Activated B cell treated with CpG ODN at 0.5 μM for 24 hours (primary cell): ENCODE measurements at regions not wholly inside any gene's neighbourhood (a gene's known extent, or its start where the extent isn't known, plus 50 kb on each side); places are given as distances from the start of the nearest gene placed in this dataset.

ENCODE experiments used
- ATAC-seq: fragments of 200-7000 bp; cut with Tn5 transposase; one replicate; pipeline ENCODE4 v1.10.0; 2021; ENCODE audit warnings: low read depth, mild to moderate bottlenecking, moderate library complexity
- CTCF ChIA-PET: fragments of 350-600 bp; sonication (Branson Sonifier 250); formaldehyde crosslinking; loops from one replicate; lab custom pipeline; 2021; ENCODE audit warnings: antibody characterized with exemption; lab: Charles Lee
- POLR2A ChIA-PET: fragments of 350-600 bp; sonication (Branson Sonifier 250); formaldehyde crosslinking; loops from one replicate; lab custom pipeline; 2021; ENCODE audit warnings: antibody characterized with exemption; lab: Charles Lee
- DNase-seq: peaks from one replicate; pipeline ENCODE4 v3.0.0; 2022
- H3K27ac Mint-ChIP-seq: one replicate; pipeline ENCODE4 v1.8.0; 2020; ENCODE audit warnings: mixed read lengths
- H3K27me3 Mint-ChIP-seq: one replicate; pipeline ENCODE4 v1.8.0; 2021; ENCODE audit warnings: mixed read lengths
- H3K36me3 Mint-ChIP-seq: one replicate; pipeline ENCODE4 v1.8.0; 2021; ENCODE audit warnings: low read depth, mixed read lengths
- H3K4me1 Mint-ChIP-seq: one replicate; pipeline ENCODE4 v1.8.0; 2021; ENCODE audit warnings: mixed read lengths
- H3K4me3 Mint-ChIP-seq: one replicate; pipeline ENCODE4 v1.8.0; 2020; ENCODE audit warnings: mild to moderate bottlenecking, mixed read lengths
- H3K9me3 Mint-ChIP-seq: one replicate; pipeline ENCODE4 v1.8.0; 2020; ENCODE audit warnings: mixed read lengths
- CTCF ChIP-seq: fragments of 200-600 bp; IDR thresholded peaks from one replicate; pipeline ENCODE4 v1.8.0; 2022; ENCODE audit warnings: antibody characterized with exemption, mild to moderate bottlenecking
- intact Hi-C: fragments of 100-400 bp; cut with micrococcal nuclease; formaldehyde crosslinking; loops from one replicate; pipeline ENCODE4 v1.15.1; 2024

GRCh38 chr7:46975493-46975892 is 606.4 kb downstream of the TNS3 start:
- no peaks in the 10 kb centered on the region for H3K36me3 Mint-ChIP-seq
- no peak for ATAC-seq
- ChIA-PET CTCF (no interaction called here), POLR2A (no interaction called here)
- H3K27me3 Mint-ChIP-seq: peaks cover 2% of the 10 kb centered on the region
- H3K4me1 Mint-ChIP-seq: no peaks in the 10 kb centered on the region
- no peak for TF ChIP-seq CTCF
- intact Hi-C loops: no loop called here
- H3K9me3 Mint-ChIP-seq: no peaks in the 10 kb centered on the region
- no peak overlapping the region for H3K4me3 Mint-ChIP-seq
- no peak for DNase-seq
- no peak overlapping the region for H3K27ac Mint-ChIP-seq

GRCh38 chr7:46972205-46972604 is 609.7 kb downstream of the TNS3 start:
- CTCF ChIA-PET: no interaction called here
- no peak for TF ChIP-seq CTCF
- POLR2A ChIA-PET: no interaction called here
- intact Hi-C loops: no loop called here
- Mint-ChIP-seq H3K27ac (no peak overlapping the region), H3K4me1 (no peaks in the 10 kb centered on the region), H3K27me3 (peaks cover 2% of the 10 kb centered on the region), H3K4me3 (no peak overlapping the region), H3K36me3 (no peaks in the 10 kb centered on the region), H3K9me3 (peaks cover 3% of the 10 kb centered on the region)
- DNase-seq (no peak), ATAC-seq (no peak)

GRCh38 chr7:46970476-46970875 is 611.4 kb downstream of the TNS3 start:
- TF ChIP-seq CTCF: no peak
- CTCF ChIA-PET: no interaction called here
- H3K4me1 Mint-ChIP-seq: no peaks in the 10 kb centered on the region
- intact Hi-C loops: no loop called here
- peaks cover 8% of the 10 kb centered on the region for H3K9me3 Mint-ChIP-seq
- ATAC-seq (no peak), DNase-seq (no peak)
- H3K4me3 Mint-ChIP-seq: no peak overlapping the region
- no peaks in the 10 kb centered on the region for H3K36me3 Mint-ChIP-seq
- H3K27me3 Mint-ChIP-seq: no peaks in the 10 kb centered on the region
- H3K27ac Mint-ChIP-seq: no peak overlapping the region
- POLR2A ChIA-PET: no interaction called here

- DNase-seq: no peak
- Mint-ChIP-seq H3K4me3 (no peak overlapping the region), H3K9me3 (peaks cover 12% of the 10 kb centered on the region), H3K27me3 (no peaks in the 10 kb centered on the region), H3K36me3 (no peaks in the 10 kb centered on the region), H3K27ac (no peak overlapping the region), H3K4me1 (no peaks in the 10 kb centered on the region)
- ChIA-PET POLR2A (no interaction called here), CTCF (no interaction called here)
- no peak for ATAC-seq
- intact Hi-C loops: no loop called here
- no peak for TF ChIP-seq CTCF
These were observed 611.8 kb downstream of the TNS3 start for GRCh38 chr7:46970131-46970430.

- intact Hi-C loops: no loop called here
- H3K4me1 Mint-ChIP-seq: no peaks in the 10 kb centered on the region
- POLR2A ChIA-PET: no interaction called here
- no peaks in the 10 kb centered on the region for H3K36me3 Mint-ChIP-seq
- no peak for TF ChIP-seq CTCF
- CTCF ChIA-PET: no interaction called here
- H3K9me3 Mint-ChIP-seq: peaks cover 17% of the 10 kb centered on the region
- H3K27ac Mint-ChIP-seq: no peak overlapping the region
- no peak overlapping the region for H3K4me3 Mint-ChIP-seq
- no peak for ATAC-seq
- no peak for DNase-seq
- H3K27me3 Mint-ChIP-seq: no peaks in the 10 kb centered on the region
These were observed 612.4 kb downstream of the TNS3 start for GRCh38 chr7:46969303-46970130.
